Fibroblast of mammary gland (primary cell): ENCODE measurements at regions not wholly inside any gene's neighbourhood (a gene's known extent, or its start where the extent isn't known, plus 50 kb on each side); places are given as distances from the start of the nearest gene placed in this dataset.

ENCODE experiments used
- DNase-seq: peaks from one replicate; pipeline ENCODE4 v3.0.0-alpha.2; 2010; ENCODE audit warnings: low read depth
- H3K4me3 ChIP-seq: 2 replicates; pipeline ENCODE4 v1.5.1; 2011; ENCODE audit warnings: low read depth, mild to moderate bottlenecking, low read length, moderate library complexity; ENCODE audit not compliant: control insufficient read depth
- TF ChIP-seq, protein P1 (sequence below): conservative IDR thresholded peaks from 2 replicates; pipeline ENCODE4 v1.5.1; 2011; ENCODE audit warnings: low read depth, low read length, inconsistent platforms; ENCODE audit not compliant: control insufficient read depth, insufficient read depth

DNA sequence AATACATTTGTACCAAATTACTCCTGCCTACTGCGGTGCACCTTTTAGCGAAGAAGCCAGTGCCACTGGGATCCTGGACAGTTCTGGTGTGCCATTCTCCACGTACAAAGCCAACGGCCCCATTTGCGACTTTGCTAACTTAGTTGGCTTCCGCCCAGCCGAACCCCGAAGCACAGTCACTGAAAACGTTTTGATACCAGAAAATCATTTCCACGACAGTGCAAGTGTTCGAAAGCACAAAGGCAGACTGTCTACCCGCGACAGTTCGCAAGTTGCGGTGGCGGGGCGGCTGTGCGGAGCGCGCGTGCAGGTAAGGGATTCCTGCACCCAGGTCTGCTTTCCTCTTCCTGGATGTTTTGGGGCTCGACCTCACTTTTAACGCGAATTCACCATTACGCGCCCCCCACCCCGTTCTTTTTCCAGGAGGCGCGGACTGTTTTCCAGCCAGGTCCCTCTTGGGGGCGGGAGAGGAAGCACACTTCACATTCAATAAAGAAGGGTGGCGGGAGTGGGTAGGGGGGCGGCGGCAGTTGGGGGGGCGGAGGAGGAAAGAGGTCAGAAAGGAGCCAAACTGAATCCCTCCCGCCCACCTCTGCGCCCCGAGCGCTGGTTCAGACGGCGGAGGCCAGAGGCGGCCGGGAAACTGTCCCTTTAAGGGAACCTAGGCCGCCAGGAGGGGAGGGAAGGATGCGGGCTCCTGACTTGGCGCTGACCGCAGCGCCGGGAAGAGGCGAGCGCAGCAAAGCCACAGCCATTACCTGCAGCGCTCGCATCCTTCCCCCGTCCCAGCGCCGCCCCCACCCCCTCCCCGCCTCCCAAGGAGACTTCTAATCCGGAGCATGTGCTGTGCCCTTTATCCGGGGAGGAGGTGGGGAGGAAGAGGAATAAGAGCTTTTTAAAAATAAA lies 107.4 kb upstream of the KCTD1 start:
- TF ChIP-seq, protein P1, sequence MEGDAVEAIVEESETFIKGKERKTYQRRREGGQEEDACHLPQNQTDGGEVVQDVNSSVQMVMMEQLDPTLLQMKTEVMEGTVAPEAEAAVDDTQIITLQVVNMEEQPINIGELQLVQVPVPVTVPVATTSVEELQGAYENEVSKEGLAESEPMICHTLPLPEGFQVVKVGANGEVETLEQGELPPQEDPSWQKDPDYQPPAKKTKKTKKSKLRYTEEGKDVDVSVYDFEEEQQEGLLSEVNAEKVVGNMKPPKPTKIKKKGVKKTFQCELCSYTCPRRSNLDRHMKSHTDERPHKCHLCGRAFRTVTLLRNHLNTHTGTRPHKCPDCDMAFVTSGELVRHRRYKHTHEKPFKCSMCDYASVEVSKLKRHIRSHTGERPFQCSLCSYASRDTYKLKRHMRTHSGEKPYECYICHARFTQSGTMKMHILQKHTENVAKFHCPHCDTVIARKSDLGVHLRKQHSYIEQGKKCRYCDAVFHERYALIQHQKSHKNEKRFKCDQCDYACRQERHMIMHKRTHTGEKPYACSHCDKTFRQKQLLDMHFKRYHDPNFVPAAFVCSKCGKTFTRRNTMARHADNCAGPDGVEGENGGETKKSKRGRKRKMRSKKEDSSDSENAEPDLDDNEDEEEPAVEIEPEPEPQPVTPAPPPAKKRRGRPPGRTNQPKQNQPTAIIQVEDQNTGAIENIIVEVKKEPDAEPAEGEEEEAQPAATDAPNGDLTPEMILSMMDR = peak; percentile 1
- H3K4me3 ChIP-seq = peak overlapping the region; percentile 47
- peak; percentile 31 for DNase-seq

DNA sequence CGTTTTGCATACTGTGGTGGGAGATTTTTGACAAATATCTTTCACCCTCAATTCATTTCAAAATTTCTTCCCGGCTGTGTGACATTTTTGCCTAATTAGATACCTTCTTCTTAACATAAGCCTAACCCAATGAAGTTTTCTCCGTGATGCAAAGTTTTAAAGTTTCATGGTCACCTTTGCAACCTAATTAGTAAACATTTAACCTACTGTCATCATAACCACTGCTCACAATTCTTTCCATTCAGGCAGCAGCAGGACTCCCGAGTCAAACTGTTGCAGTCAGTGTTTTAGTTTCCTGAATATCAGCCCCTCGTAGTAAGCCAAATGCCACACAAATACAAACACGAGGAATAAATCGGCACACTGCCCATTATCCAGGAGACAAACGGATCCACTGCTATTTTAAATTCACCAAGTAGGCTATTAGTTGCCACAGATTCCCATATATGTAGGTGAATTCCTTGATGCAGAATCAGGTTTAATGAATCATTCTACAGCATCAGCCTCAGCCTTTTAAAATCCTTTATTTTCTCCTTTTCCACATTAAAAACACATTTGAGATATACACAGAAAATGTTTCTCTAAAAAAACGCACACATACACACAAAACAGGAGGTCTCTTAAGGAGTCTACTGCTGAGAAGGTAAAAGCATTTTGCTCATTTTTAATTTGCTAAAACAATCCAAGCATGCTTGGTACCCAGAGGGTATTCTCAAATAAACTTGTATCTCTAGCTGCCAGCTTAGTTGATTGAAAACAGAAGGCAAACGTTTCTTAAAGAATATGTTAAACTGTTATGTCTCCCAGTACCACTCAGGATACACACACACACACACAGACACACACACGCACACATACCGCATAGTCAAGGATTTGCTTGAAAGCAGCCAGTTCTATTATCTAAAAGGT lies 106.5 kb upstream of the KCTD1 start:
- H3K4me3 ChIP-seq = no peak overlapping the region
- DNase-seq = peak; percentile 21
- TF ChIP-seq, protein P1 = no peak

DNA sequence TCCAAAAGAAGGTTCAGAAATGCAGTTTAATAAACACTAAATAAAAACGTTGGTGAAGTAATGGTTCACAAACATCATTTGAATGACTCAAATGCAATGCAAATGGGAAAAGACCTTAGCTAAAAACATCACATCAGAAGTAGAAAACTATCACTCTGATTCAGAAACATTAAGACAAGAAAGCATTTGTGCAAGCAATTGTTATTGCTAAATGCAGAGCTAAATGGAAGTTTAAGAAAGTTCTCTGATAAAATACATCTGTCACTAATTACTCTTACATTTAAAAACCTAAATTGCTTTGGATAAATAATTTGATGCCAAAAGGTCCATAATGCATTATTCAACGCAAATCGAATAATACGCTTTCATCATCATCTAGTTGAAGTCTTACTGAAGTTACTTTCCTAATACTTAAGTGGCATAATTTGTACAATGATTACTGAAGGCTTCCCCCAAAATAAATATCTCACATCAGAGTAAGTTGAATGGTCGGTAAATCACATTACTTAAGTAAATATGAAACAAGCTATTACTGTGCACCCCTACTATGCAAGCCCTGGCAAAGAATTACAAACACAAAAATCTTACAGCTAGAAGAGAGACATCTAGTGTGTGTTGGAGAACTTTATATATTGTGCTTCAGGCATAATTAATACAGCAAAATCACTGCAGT lies 105.7 kb upstream of the KCTD1 start:
- H3K4me3 ChIP-seq = no peak overlapping the region

DNA sequence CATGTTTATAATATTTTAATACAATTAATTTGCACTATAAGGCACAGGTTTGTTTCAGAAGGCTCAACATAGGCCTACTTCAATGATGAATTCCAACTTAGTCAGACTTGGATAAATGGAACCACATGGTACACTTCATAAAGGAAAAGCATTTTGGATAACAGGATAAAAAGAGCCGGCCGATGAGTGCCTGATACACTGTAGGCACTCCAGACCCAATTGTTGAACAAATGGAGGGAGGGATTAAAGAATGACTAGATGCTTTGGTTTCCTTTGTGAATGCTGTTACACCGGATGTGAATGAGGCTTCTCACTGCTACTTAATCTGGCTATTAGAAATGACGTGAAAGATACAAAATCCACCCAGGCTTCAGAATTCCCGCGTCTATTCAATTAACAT lies 104.1 kb upstream of the KCTD1 start:
- TF ChIP-seq, protein P1 = no peak
- DNase-seq = no peak
- no peak overlapping the region for H3K4me3 ChIP-seq

More for the DNA sequence above, 105.7 kb upstream of the KCTD1 start:
- TF ChIP-seq, protein P1 = no peak
- no peak for DNase-seq

DNA sequence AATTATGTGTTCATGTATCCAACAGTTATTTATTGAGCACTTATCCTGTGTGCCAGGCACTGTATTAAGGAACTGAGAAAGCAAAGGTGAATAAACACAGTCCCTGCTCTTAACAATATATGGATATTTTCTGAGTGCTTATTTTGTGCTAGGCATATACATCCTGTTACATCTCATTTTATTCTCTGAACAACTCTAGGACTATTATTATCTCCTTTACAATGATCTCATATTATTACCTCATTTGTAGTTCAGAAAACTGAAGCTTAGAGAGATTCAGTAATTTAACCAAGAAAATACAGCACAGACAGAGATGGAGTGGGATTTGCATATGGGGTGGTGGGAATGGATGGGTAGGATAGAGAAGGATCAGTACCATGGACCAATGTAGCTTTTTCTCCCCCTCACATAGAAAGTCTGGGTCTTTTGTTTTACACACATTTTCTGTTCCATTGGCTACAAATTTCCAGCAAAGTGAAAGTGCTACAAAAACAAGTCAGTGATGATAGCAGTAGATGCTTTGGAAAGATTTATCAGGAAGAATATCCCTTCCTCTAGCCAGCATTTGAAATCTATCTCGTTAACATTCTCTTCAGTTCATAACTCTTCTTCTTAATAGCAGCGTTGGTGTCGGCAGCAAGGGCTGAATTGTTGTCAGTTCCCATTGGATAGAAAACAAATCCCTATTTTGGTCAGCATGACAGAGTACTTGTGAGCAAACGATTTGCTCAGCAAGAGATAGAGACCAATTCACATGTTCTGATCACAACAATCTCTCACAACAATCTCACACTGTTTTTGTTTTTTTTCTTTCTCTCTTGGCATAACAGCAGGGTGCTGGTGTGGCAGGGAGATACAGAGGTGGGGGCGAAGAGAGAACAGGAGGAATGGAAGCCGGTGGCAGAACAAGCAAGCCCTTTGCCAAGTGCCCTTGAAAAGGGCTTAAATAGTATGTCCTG lies 102.2 kb upstream of the KCTD1 start:
- TF ChIP-seq, protein P1 = no peak
- no peak overlapping the region for H3K4me3 ChIP-seq
- no peak for DNase-seq
